ENCODE measurements at regions not wholly inside any gene's neighbourhood (a gene's known extent, or its start where the extent isn't known, plus 50 kb on each side); places are given as distances from the start of the nearest gene placed in this dataset.

GRCh38 chr20:1741309-1742048, 83.9 kb upstream of the SIRPG start:
- Histone ChIP-seq H3K36me3 (no peaks in the 10 kb centered on the region), H3K27ac (no peak overlapping the region), H3K9me3 (no peaks in the 10 kb centered on the region), H3K4me1 (peaks cover 0 to 10% (median 5%) of the 10 kb centered on the region in 6 donors), H3K27me3 (replicated peaks in 1 of 7) (no peaks in the 10 kb centered on the region), H3K4me3 (no peak overlapping the region)
- DNase-seq, result no peak
- WGBS, 5 donors, result 32 to 51% (median 40%) methylated on average over 6 of the region's 6 CpGs
- intact Hi-C loops (cut with DNase I; ENCODE audit: low total_unique reads), result no loop called here
- TF ChIP-seq CTCF (IDR thresholded peaks at IDR 0.05 in 8 of 11, conservative IDR thresholded peaks at IDR 0.05 in 3 of 11), result no peak
- TF ChIP-seq POLR2AphosphoS5 (IDR thresholded peaks at IDR 0.05), result no peak
- TF ChIP-seq POLR2A (IDR thresholded peaks at IDR 0.05), result no peak

- H3K36me3 ChIP-seq, result no peaks in the 10 kb centered on the region
- intact Hi-C loops (cut with DNase I; ENCODE audit: low total_unique reads), result loop anchor here (10.0 kb wide), 1 partner anchor 92 kb away; no protein-coding TSS in a partner anchor
- DNase-seq, result no peak
- H3K4me1 ChIP-seq, result peaks cover 0 to 20% (median 11%) of the 10 kb centered on the region in 6 donors
- no peak overlapping the region for H3K4me3 ChIP-seq
- H3K27ac ChIP-seq, result no peak overlapping the region
- peaks cover 0 to 8% (median 0%) of the 10 kb centered on the region in 7 donors for H3K27me3 ChIP-seq (replicated peaks in 1 of 7)
- H3K9me3 ChIP-seq, result no peaks in the 10 kb centered on the region
- WGBS, 5 donors, result 73 to 89% (median 85%) methylated on average over 1 of the region's 1 CpG
- TF ChIP-seq CTCF (IDR thresholded peaks at IDR 0.05 in 8 of 11, conservative IDR thresholded peaks at IDR 0.05 in 3 of 11) (no peak), POLR2A (IDR thresholded peaks at IDR 0.05) (no peak), POLR2AphosphoS5 (IDR thresholded peaks at IDR 0.05) (no peak)
Measured at GRCh38 chr20:1737134-1737533, 79.6 kb upstream of the SIRPG start.

GRCh38 chr20:1735417-1736089, 78.0 kb upstream of the SIRPG start:
- no peak overlapping the region for H3K27ac ChIP-seq
- H3K9me3 ChIP-seq, result no peaks in the 10 kb centered on the region
- WGBS, 5 donors, result 86 to 94% (median 92%) methylated on average over 15 to 35 of the region's 35 CpGs
- H3K4me3 ChIP-seq, result no peak overlapping the region
- intact Hi-C loops (cut with DNase I; ENCODE audit: low total_unique reads), result loop anchor here (10.0 kb wide), 1 partner anchor 91 kb away; no protein-coding TSS in a partner anchor
- H3K36me3 ChIP-seq, result no peaks in the 10 kb centered on the region
- peak; percentile 73 for DNase-seq
- H3K4me1 ChIP-seq, result peaks cover 0 to 21% (median 6%) of the 10 kb centered on the region in 6 donors
- H3K27me3 ChIP-seq (replicated peaks in 1 of 7), result peaks cover 0 to 8% (median 0%) of the 10 kb centered on the region in 7 donors
- TF ChIP-seq POLR2AphosphoS5 (IDR thresholded peaks at IDR 0.05) (no peak), CTCF (IDR thresholded peaks at IDR 0.05 in 8 of 11, conservative IDR thresholded peaks at IDR 0.05 in 3 of 11) (no peak), POLR2A (IDR thresholded peaks at IDR 0.05) (no peak)
